ENCODE measurements at regions not wholly inside any gene's neighbourhood (a gene's known extent, or its start where the extent isn't known, plus 50 kb on each side); places are given as distances from the start of the nearest gene placed in this dataset.

DNA sequence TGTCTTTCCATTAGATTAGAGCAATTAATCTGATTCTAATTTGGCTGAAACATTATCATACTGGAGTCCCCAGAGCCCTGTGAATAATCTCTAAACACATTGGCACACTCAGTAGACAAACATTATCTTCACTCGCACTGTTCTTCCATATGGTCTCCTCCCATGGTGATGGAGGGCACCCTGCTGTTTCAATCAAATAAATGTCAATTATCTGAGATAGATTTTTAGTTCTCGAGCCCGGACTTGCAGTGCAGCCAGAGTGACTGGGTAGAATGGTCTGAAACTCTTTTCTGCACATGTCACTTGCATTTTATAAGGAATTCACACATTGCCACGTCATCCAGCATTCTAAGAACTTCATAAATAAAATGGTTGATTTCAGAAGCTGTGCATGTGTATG, 90.6 kb upstream of the MAP3K7 start:
- CTCF ChIA-PET = no interaction called here

GRCh38 chr6:90676516-90677300, 89.8 kb upstream of the MAP3K7 start:
- no TSS peak for BruUV-seq (replicated peaks)
- SMC1A ChIA-PET (ENCODE audit: uncharacterized antibody, unreplicated experiment) = no interaction called here
- no peak for FAIRE-seq
- TF ChIP-seq HDAC2 (IDR thresholded peaks at IDR 0.05) = no peak
- no peak for TF ChIP-seq ZZZ3 (IDR thresholded peaks at IDR 0.05; ENCODE audit: control insufficient read depth, insufficient read length, low read depth)
- no peak for TF ChIP-seq STAT3 (IDR thresholded peaks at IDR 0.05; ENCODE audit: low read depth, low read length)
- TF ChIP-seq RUNX3 (IDR thresholded peaks at IDR 0.05; ENCODE audit: low read length) = no peak
- no peak for TF ChIP-seq SP1 (IDR thresholded peaks at IDR 0.05; ENCODE audit: low read depth, low read length)
- TF ChIP-seq ZNF274 (IDR thresholded peaks at IDR 0.05; ENCODE audit: insufficient read depth, insufficient read length) = no peak
- TF ChIP-seq BMI1 (IDR thresholded peaks at IDR 0.05; ENCODE audit: borderline replicate concordance) = no peak
- TF ChIP-seq USF2 (IDR thresholded peaks at IDR 0.05; ENCODE audit: borderline replicate concordance, low read depth, low read length) = no peak
- no peak for TF ChIP-seq SMAD1 (IDR thresholded peaks at IDR 0.05; ENCODE audit: low read depth, partially characterized antibody)

More for the DNA sequence above, 90.6 kb upstream of the MAP3K7 start:
- DNase-seq (ENCODE audit: low read depth, low spot score) = no peak
- no peak overlapping the region for H3K4me2 ChIP-seq (ENCODE audit: control insufficient read depth, insufficient read depth)
- in situ Hi-C loops (cut with MboI) = no loop called here
- H3K79me2 ChIP-seq (ENCODE audit: control insufficient read depth, insufficient read depth, low read length) = no peaks in the 10 kb centered on the region
- RAD21 ChIA-PET (ENCODE audit: unreplicated experiment) = no interaction called here
- no peaks in the 10 kb centered on the region for H3K9me3 ChIP-seq (replicated peaks; ENCODE audit: control insufficient read depth, insufficient read depth, low read length)
- FAIRE-seq = no peak
- WGBS (ENCODE audit: insufficient coverage, insufficient replicate concordance, low lambda C conversion rate, missing lambda C conversion rate) = 0% methylated on average over 4 of the region's 4 CpGs
- H3K27me3 ChIP-seq (replicated peaks in 1 of 2; ENCODE audit: control insufficient read depth in 2 of 2, insufficient read depth in 2 of 2, low read length in 1 of 2) = peaks cover 0 to 2% of the 10 kb centered on the region in 2 experiments; a peak in 2 of 4 replicates
- H2AFZ ChIP-seq (ENCODE audit: control insufficient read depth, low read depth, low read length) = no peak overlapping the region
- SMC1A ChIA-PET (ENCODE audit: uncharacterized antibody, unreplicated experiment) = no interaction called here
- no peak overlapping the region for H3K4me3 ChIP-seq
- BruUV-seq (replicated peaks) = no TSS peak
- no peak overlapping the region for H3K27ac ChIP-seq (ENCODE audit: control insufficient read depth, insufficient read depth)
- no peak overlapping the region for H3K9ac ChIP-seq (ENCODE audit: control insufficient read depth, insufficient read depth, low read length)
- intact Hi-C loops (cut with micrococcal nuclease; ENCODE audit: unreplicated experiment) = no loop called here
- POLR2A ChIA-PET = no interaction called here
- no peaks in the 10 kb centered on the region for H3K36me3 ChIP-seq (ENCODE audit: control insufficient read depth in 2 of 2, insufficient read depth in 2 of 2, low read length in 1 of 2)
- H4K20me1 ChIP-seq (ENCODE audit: control insufficient read depth, insufficient read depth) = no peaks in the 10 kb centered on the region
- TF ChIP-seq TCF7 (IDR thresholded peaks at IDR 0.05; ENCODE audit: borderline replicate concordance) (no peak), ETV6 (conservative IDR thresholded peaks at IDR 0.05 in 1 of 2, IDR thresholded peaks at IDR 0.05 in 1 of 2; ENCODE audit: borderline replicate concordance in 1 of 2, low read depth in 1 of 2) (no peak), BRCA1 (IDR thresholded peaks at IDR 0.05; ENCODE audit: low read depth, low read length) (no peak), PKNOX1 (IDR thresholded peaks at IDR 0.05) (no peak), SMAD5 (IDR thresholded peaks at IDR 0.05; ENCODE audit: low read depth) (no peak)
- H3K4me1 ChIP-seq (ENCODE audit: control insufficient read depth, insufficient read depth, low read length) = no peaks in the 10 kb centered on the region
- ATAC-seq = no peak

More at GRCh38 chr6:90676516-90677300, 89.8 kb upstream of the MAP3K7 start:
- H3K36me3 ChIP-seq (ENCODE audit: control insufficient read depth in 2 of 2, insufficient read depth in 2 of 2, low read length in 1 of 2) = no peaks in the 10 kb centered on the region
- no peak overlapping the region for H2AFZ ChIP-seq (ENCODE audit: control insufficient read depth, low read depth, low read length)
- H3K27me3 ChIP-seq (replicated peaks in 1 of 2; ENCODE audit: control insufficient read depth in 2 of 2, insufficient read depth in 2 of 2, low read length in 1 of 2) = peaks cover 0 to 2% of the 10 kb centered on the region in 2 experiments; a peak in 2 of 4 replicates
- ChIA-PET CTCF (no interaction called here), POLR2A (no interaction called here), RAD21 (ENCODE audit: unreplicated experiment) (no interaction called here)
- H3K4me1 ChIP-seq (ENCODE audit: control insufficient read depth, insufficient read depth, low read length) = no peaks in the 10 kb centered on the region
- intact Hi-C loops (cut with micrococcal nuclease; ENCODE audit: unreplicated experiment) = no loop called here
- no peak for DNase-seq (ENCODE audit: low read depth, low spot score)
- H3K27ac ChIP-seq (ENCODE audit: control insufficient read depth, insufficient read depth) = no peak overlapping the region
- H3K4me2 ChIP-seq (ENCODE audit: control insufficient read depth, insufficient read depth) = no peak overlapping the region
- H4K20me1 ChIP-seq (ENCODE audit: control insufficient read depth, insufficient read depth) = no peaks in the 10 kb centered on the region
- in situ Hi-C loops (cut with MboI) = no loop called here
- H3K9ac ChIP-seq (ENCODE audit: control insufficient read depth, insufficient read depth, low read length) = no peak overlapping the region
- WGBS (ENCODE audit: insufficient coverage, insufficient replicate concordance, low lambda C conversion rate, missing lambda C conversion rate) = 31% methylated on average over 7 of the region's 7 CpGs
- ATAC-seq = no peak
- H3K4me3 ChIP-seq = no peak overlapping the region
- no peaks in the 10 kb centered on the region for H3K9me3 ChIP-seq (replicated peaks; ENCODE audit: control insufficient read depth, insufficient read depth, low read length)
- no peaks in the 10 kb centered on the region for H3K79me2 ChIP-seq (ENCODE audit: control insufficient read depth, insufficient read depth, low read length)

Data from GM12878 (cell line).